ENCODE measurements at regions not wholly inside any gene's neighbourhood (a gene's known extent, or its start where the extent isn't known, plus 50 kb on each side); places are given as distances from the start of the nearest gene placed in this dataset.

- TF ChIP-seq CTCF (conservative IDR thresholded peaks at IDR 0.05) (no peak), ZFX (IDR thresholded peaks at IDR 0.05) (no peak)
These were observed 89.3 kb upstream of the ARMC2 start for GRCh38 chr6:108758884-108759283.
